Body of pancreas (tissue), 4 donors: ENCODE measurements at regions not wholly inside any gene's neighbourhood (a gene's known extent, or its start where the extent isn't known, plus 50 kb on each side); places are given as distances from the start of the nearest gene placed in this dataset.

Source experiments
- POLR2A ChIP-seq, 3 donors: fragments of 450-650 bp; IDR thresholded peaks; one replicate each; pipeline ENCODE4 v1.6.1; 2016; ENCODE audit warnings: antibody characterized with exemption in 3 of 3, mild to moderate bottlenecking in 2 of 3
- TF ChIP-seq, protein P1 (sequence below), 7 experiments: fragments of 450-650 bp in 4 of 7; fragments of 200-600 bp in 3 of 7; sonication (generic) in 3 of 7; IDR thresholded peaks; one replicate each; pipeline ENCODE4 v1.5.1; 2016 to 2019; ENCODE audit warnings: antibody characterized with exemption in 7 of 7

DNA sequence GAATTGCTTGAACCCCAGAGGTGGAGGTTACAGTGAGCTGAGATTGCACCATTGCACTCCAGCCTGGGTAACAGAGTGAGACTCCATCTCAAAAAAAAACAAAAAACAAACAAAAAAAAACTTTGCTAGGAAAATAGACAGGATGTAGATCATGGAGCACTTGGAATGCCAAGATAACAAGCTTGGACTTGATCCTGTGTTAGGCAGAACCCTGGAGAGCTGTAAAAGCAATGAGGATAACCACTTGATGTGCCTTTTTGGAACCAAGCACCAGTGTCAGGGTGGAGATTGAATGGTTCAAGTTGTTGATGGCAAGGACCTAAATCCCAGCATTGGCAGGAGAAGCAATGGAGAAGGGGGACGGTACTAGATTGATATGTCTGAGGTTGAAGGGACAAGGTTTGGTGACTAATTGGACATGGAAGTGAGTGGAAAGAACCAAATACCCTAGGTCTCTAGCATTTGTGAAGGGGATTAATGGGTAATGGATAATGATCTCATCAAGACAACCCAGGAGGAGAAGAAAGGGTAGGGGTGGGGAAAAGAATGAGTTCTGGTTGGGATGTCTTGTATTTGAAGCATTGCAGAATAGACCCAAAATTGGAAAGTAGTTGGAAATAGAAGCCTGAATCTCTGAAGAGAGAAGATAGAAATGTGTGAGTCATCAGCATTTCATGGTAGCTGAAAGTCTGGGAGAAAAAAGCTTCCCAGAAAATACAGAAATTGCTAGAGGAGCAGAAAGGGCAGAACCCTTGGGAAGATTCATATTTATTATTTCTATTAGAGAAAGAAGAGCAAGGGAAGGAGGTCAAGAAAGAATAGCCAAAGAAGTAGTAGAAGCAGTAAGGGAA lies 176.7 kb downstream of the NUAK1 start:
- TF ChIP-seq, protein P1, sequence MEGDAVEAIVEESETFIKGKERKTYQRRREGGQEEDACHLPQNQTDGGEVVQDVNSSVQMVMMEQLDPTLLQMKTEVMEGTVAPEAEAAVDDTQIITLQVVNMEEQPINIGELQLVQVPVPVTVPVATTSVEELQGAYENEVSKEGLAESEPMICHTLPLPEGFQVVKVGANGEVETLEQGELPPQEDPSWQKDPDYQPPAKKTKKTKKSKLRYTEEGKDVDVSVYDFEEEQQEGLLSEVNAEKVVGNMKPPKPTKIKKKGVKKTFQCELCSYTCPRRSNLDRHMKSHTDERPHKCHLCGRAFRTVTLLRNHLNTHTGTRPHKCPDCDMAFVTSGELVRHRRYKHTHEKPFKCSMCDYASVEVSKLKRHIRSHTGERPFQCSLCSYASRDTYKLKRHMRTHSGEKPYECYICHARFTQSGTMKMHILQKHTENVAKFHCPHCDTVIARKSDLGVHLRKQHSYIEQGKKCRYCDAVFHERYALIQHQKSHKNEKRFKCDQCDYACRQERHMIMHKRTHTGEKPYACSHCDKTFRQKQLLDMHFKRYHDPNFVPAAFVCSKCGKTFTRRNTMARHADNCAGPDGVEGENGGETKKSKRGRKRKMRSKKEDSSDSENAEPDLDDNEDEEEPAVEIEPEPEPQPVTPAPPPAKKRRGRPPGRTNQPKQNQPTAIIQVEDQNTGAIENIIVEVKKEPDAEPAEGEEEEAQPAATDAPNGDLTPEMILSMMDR (IDR thresholded peaks at IDR 0.05), result no peak
- TF ChIP-seq POLR2A (IDR thresholded peaks at IDR 0.05), result no peak
